ENCODE measurements at regions not wholly inside any gene's neighbourhood (a gene's known extent, or its start where the extent isn't known, plus 50 kb on each side); places are given as distances from the start of the nearest gene placed in this dataset.

DNA sequence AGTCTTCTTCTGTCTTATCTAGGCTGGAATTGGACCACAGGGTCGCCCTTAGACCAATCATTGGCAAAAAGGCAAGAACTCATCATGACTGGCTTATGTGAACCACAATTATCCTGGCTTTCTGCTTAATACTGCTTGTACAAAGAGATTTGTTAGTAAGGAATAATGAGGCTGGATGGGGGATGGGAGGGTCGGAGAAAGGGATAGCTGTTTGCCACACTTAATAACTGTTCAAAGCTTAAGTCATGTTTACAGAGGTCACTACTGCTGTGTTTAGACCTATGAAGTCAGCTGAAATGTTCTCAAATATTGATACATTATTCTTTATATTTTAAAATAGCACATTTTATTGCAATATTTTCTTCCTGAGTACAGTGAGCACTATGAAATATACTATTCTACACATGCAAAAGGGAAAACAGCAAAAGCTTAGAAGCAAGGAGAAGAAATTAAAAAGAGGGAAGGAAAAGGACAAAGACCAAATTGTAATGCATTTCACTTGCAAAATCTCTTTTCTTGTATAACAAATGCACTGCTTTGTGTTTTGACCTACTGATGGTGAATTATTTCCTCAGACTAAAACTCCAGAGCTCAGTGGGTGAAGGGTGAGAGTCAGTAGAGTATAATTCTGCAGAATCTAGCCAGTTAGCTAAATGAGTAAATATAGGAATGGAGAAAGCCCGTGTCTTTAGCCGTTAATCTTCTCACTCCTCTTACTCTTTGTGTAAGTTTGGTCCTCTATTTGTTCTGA lies 404.9 kb upstream of the ZNF608 start:
- Mint-ChIP-seq H3K4me3 (no peak overlapping the region), H3K4me1 (no peaks in the 10 kb centered on the region), H3K27ac (ENCODE audit: low read depth) (no peak overlapping the region), H3K9me3 (peaks cover 22% of the 10 kb centered on the region), H3K36me3 (ENCODE audit: insufficient read depth) (no peaks in the 10 kb centered on the region), H3K27me3 (no peaks in the 10 kb centered on the region)
- ATAC-seq (replicated peaks; ENCODE audit: extremely low read depth, poor library complexity, severe bottlenecking) (no peak), DNase-seq (ENCODE audit: low spot score in 2 of 2) (no peak)

DNA sequence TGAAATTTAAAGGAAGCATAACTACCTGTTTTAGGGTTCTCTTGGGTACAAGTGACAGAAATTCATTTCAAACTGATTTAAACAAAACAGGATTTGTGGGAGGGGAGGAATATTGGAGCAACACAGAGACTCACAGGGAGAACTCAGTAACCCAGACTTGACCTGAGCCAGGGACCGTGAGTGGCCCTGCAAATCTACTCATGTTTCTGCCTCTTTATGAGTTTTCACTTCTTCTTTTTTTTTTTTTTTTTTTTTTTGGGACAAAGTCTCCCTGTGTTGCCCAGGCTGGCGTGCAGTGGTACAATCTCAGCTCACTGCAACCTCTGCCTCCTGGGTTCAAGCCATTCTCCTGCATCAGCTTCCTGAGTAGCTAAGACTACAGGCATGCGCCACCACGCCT lies 405.6 kb upstream of the ZNF608 start:
- Mint-ChIP-seq H3K9me3 (peaks cover 23% of the 10 kb centered on the region), H3K36me3 (ENCODE audit: insufficient read depth) (no peaks in the 10 kb centered on the region), H3K27me3 (no peaks in the 10 kb centered on the region), H3K4me3 (no peak overlapping the region), H3K4me1 (no peaks in the 10 kb centered on the region), H3K27ac (ENCODE audit: low read depth) (no peak overlapping the region)
- DNase-seq (ENCODE audit: low spot score in 2 of 2) (no peak), ATAC-seq (replicated peaks; ENCODE audit: extremely low read depth, poor library complexity, severe bottlenecking) (no peak)

DNA sequence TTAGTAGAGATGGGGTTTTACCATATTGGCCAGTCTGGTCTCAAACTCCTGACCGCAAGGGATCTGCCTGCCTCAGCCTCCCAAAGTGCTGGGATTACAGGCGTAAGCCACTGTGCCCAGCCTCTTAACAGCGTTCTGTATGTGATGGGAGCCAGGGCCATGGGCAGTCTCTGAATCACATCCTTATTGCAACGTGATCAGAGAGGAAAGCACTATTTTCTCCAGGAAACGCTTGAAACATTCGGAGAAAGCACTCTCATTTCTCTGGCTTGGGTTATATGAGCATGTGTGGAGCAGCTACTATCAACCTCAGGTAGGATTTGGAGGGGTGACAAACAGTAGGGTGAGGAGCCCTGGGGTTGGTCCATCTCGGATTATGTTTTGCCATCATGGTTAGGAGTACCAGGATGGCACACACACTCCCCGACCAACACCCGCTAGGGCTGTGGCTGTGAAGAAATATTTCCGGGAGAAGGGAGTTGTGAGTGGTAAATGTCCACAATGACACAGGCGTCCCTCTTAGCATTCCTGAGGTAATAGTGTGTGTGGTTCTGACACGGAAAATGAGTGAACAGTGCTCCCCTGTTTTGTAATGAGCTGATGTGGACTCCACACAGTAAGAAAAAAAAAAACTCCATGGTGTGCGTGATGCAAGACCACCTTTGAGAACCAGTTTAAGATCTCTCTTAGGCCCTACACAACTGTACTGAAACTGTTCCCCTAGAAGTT lies 406.2 kb upstream of the ZNF608 start:
- H3K27ac Mint-ChIP-seq (ENCODE audit: low read depth) = no peak overlapping the region
- H3K4me1 Mint-ChIP-seq = no peaks in the 10 kb centered on the region

DNA sequence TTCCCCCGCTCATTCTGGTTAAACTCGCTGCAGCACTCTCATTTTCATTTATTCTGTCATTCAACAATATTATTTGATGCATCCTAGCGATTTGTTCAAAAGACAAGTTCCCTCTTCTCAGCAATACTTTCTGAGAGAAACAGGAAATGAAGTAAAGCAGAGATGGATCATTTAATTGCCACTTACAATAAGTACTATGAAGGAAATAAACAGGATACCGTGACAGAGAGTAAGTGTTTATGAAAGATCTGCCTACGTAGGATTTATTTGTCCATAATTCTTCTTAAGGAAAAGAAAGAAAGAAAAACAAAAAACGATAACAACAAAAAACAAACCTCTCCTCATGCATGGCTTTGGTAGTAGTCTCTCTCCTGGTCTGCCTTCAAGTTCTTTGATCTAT lies 406.8 kb upstream of the ZNF608 start:
- ATAC-seq (replicated peaks; ENCODE audit: extremely low read depth, poor library complexity, severe bottlenecking) (no peak), DNase-seq (ENCODE audit: low spot score in 2 of 2) (no peak)
- H3K27me3 Mint-ChIP-seq = no peaks in the 10 kb centered on the region
- peaks cover 23% of the 10 kb centered on the region for H3K9me3 Mint-ChIP-seq
- H3K36me3 Mint-ChIP-seq (ENCODE audit: insufficient read depth) = no peaks in the 10 kb centered on the region
- no peak overlapping the region for H3K27ac Mint-ChIP-seq (ENCODE audit: low read depth)
- no peak overlapping the region for H3K4me3 Mint-ChIP-seq
- H3K4me1 Mint-ChIP-seq = no peaks in the 10 kb centered on the region

More for the DNA sequence above, 406.2 kb upstream of the ZNF608 start:
- DNase-seq (ENCODE audit: low spot score in 2 of 2) = no peak
- no peak for ATAC-seq (replicated peaks; ENCODE audit: extremely low read depth, poor library complexity, severe bottlenecking)
- Mint-ChIP-seq H3K9me3 (peaks cover 23% of the 10 kb centered on the region), H3K4me3 (no peak overlapping the region), H3K27me3 (no peaks in the 10 kb centered on the region), H3K36me3 (ENCODE audit: insufficient read depth) (no peaks in the 10 kb centered on the region)

DNA sequence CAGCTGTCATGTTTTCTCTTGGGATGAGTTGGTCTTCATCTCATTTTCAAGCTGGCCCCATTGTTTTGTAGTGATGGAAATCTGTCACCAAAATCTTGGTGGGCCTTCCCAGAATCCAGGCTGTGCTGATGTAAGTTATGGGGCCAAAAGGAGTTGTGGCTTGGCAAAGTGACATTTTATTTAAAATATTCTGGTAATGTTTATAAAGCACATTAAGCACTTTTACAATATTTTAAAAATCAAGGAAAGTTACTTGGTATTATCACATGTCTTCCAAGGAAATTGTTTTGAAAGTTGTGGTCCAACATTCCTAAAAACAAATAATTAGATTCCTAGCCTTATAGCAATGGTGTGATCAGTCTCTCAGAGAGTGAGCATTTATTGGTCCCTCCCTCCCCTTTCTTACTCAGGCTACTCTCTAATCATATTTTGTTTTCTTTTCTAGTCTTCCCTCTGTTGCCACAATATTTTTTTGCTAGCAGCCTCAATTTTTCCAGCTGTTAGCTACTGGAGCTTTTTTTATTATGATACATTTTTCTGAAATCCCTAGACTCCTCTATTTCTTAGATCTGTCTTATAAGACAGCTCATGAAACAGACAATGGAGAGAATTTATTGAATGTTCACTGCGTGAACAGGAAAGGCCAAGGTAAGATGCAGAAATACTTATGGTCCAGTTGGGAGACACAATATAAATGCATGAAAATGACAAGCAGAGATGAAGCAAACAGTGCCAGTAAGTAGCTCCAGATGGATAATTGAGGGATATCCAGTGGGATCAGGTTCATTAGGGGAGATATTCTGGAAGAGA lies 408.1 kb upstream of the ZNF608 start:
- ATAC-seq (replicated peaks; ENCODE audit: extremely low read depth, poor library complexity, severe bottlenecking) = no peak
- Mint-ChIP-seq H3K9me3 (peaks cover 23% of the 10 kb centered on the region), H3K4me1 (no peaks in the 10 kb centered on the region), H3K27ac (ENCODE audit: low read depth) (no peak overlapping the region), H3K4me3 (no peak overlapping the region), H3K27me3 (no peaks in the 10 kb centered on the region), H3K36me3 (ENCODE audit: insufficient read depth) (no peaks in the 10 kb centered on the region)
- no peak for DNase-seq (ENCODE audit: low spot score in 2 of 2)

DNA sequence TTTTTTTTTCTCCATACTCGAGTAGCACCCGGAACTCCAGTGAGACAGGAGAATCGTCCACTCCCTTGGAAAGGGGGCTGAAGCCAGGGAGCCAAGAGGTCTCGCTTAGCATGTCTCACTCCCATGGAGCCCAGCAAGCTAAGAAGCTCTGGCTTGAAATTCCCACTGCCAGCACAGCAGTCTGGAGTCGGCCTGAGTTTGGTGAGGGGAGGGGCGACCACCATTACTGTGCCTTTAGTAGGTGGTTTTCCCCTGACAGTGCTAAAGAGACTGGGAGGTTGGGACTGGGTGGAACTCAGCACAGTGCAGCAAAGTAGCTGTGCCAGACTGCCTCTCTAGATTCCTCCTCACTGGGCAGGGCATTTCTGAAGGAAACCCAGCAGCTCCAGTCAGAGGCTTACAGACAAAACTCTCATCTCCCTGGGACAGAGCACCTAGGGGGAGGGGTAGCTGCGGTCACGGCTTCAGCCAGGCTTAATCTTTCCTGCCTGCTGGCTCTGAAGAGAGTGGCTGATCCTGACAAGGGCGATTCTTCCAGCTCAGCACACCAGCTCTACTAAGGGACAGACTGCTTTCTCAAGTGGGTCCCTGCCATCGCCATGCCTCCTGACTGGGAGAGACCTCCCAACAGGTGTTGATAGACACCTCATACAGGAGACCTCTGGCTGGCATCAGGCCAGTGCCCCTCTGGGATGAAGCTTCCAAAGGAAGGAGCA lies 414.5 kb upstream of the ZNF608 start:
- no peak for ATAC-seq (replicated peaks; ENCODE audit: extremely low read depth, poor library complexity, severe bottlenecking)
- no peaks in the 10 kb centered on the region for H3K36me3 Mint-ChIP-seq (ENCODE audit: insufficient read depth)
- H3K27ac Mint-ChIP-seq (ENCODE audit: low read depth) = no peak overlapping the region
- H3K27me3 Mint-ChIP-seq = no peaks in the 10 kb centered on the region
- DNase-seq (ENCODE audit: low spot score in 2 of 2) = no peak
- H3K9me3 Mint-ChIP-seq = peaks cover 30% of the 10 kb centered on the region
- no peak overlapping the region for H3K4me3 Mint-ChIP-seq
- no peaks in the 10 kb centered on the region for H3K4me1 Mint-ChIP-seq

DNA sequence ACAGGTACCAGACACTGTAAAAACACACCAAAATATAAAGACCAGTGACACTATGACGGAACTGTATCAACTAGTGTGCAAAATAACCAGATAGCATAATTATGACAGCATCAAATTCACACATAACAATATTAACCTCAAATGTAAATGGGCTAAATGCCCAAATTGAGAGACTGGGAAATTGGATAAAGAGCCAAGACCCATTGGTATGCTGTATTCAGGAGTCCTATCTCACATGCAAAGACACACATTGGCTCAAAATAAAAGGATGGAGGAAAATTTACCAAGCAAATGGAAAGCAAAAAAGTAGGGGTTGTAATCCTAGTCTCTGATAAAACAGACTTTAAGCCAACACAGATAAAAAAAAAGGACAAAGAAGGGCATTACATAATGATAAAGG lies 416.3 kb upstream of the ZNF608 start:
- no peak for DNase-seq (ENCODE audit: low spot score in 2 of 2)
- H3K36me3 Mint-ChIP-seq (ENCODE audit: insufficient read depth) = no peaks in the 10 kb centered on the region
- H3K9me3 Mint-ChIP-seq = peaks cover 26% of the 10 kb centered on the region
- H3K27me3 Mint-ChIP-seq = no peaks in the 10 kb centered on the region
- H3K4me1 Mint-ChIP-seq = no peaks in the 10 kb centered on the region
- no peak overlapping the region for H3K27ac Mint-ChIP-seq (ENCODE audit: low read depth)
- H3K4me3 Mint-ChIP-seq = no peak overlapping the region
- no peak for ATAC-seq (replicated peaks; ENCODE audit: extremely low read depth, poor library complexity, severe bottlenecking)

DNA sequence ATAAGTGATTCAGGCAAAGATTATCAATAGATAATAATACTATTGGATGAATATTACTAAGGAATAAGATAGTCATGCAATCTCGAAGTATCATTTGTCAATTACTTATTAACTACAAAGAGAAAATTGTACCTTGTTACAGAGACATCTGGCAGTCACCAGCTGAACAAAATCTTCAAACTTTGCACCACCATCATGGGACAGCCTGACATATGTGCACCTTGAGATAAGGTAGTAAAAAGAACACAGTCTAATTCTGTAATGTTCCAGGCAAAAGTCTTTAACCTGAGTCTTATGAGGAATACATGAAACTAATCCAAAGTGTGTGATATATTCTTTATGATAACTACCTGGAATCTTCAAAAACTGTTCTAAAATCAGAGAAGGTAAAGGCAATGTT lies 423.0 kb upstream of the ZNF608 start:
- Mint-ChIP-seq H3K36me3 (ENCODE audit: insufficient read depth) (no peaks in the 10 kb centered on the region), H3K4me3 (no peak overlapping the region), H3K9me3 (peaks cover 12% of the 10 kb centered on the region), H3K27me3 (no peaks in the 10 kb centered on the region), H3K4me1 (no peaks in the 10 kb centered on the region), H3K27ac (ENCODE audit: low read depth) (no peak overlapping the region)
- ATAC-seq (replicated peaks; ENCODE audit: extremely low read depth, poor library complexity, severe bottlenecking) = no peak
- DNase-seq (ENCODE audit: low spot score in 2 of 2) = no peak

DNA sequence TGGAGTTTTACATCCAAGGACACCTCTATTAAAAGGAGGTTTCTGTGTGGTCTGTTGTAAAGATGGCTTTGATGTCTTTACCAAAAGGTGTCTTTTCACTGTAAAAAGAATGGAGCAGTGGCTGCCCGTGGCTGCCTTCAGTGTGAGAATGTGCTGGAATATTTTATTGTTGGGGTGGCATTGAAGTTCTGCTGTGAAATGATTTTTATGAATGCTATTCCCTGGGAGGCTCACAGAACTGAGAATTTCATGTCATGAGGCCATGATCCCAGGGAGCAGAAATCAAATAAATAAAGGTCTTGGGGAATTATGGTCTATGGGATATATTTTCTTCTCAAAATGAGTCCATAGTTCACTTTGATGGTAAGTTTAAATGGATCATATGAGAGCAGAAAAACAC lies 425.2 kb upstream of the ZNF608 start:
- Mint-ChIP-seq H3K36me3 (ENCODE audit: insufficient read depth) (no peaks in the 10 kb centered on the region), H3K27ac (ENCODE audit: low read depth) (no peak overlapping the region), H3K9me3 (peaks cover 5% of the 10 kb centered on the region), H3K4me1 (no peaks in the 10 kb centered on the region), H3K4me3 (no peak overlapping the region), H3K27me3 (no peaks in the 10 kb centered on the region)
- ATAC-seq (replicated peaks; ENCODE audit: extremely low read depth, poor library complexity, severe bottlenecking) (no peak), DNase-seq (ENCODE audit: low spot score in 2 of 2) (no peak)

DNA sequence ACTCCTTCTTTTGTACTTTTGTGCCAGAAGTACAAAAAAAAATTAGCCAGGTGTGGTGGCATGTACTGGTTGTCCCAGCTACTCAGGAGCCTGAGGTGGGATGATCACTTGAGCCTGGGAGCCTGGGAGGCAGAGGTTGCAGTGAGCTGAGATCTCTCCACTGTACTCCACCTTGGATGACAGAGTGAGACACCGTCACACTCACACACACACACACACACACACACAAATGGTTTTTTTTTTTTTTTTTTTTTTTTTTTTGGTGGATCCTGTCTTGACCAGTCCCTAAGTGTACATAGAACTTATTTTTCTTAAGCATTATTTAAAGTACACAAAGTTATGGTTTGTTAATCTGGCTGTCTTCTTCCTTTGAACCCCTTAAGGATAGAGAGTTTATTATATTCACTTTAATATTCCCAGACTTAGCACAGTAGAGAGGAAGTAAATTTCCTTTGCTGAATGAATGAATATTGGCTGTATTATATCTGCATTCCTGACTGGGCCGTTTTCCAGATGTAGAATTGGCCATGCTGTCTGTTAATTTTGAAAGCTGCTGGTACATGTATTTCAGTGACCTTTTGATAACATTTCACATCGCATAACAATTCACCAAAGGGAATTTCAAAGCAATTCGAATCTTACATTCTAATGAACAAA lies 429.0 kb upstream of the ZNF608 start:
- Mint-ChIP-seq H3K27ac (ENCODE audit: low read depth) (no peak overlapping the region), H3K9me3 (peaks cover 23% of the 10 kb centered on the region), H3K27me3 (no peaks in the 10 kb centered on the region), H3K4me1 (no peaks in the 10 kb centered on the region), H3K4me3 (no peak overlapping the region), H3K36me3 (ENCODE audit: insufficient read depth) (no peaks in the 10 kb centered on the region)
- ATAC-seq (replicated peaks; ENCODE audit: extremely low read depth, poor library complexity, severe bottlenecking) (no peak), DNase-seq (ENCODE audit: low spot score in 2 of 2) (no peak)

DNA sequence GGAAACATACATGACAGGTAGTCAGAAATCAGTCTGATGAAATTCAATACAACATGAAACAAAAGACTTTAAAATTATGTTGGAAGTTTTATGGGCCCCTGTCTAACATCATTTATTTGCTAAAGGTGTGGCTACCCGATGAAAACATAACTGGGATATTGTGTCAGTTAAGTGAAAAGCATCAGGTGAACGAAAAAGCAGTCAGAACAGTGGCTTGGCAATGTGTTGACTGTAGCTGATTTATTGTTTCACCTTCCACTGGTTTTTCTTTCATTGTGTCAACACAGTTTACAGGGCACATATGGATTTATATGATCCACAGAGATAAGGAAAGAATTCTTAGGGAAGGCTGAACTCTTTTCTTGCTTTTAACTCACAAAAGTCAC lies 429.6 kb upstream of the ZNF608 start:
- H3K9me3 Mint-ChIP-seq = peaks cover 21% of the 10 kb centered on the region
- H3K36me3 Mint-ChIP-seq (ENCODE audit: insufficient read depth) = no peaks in the 10 kb centered on the region

DNA sequence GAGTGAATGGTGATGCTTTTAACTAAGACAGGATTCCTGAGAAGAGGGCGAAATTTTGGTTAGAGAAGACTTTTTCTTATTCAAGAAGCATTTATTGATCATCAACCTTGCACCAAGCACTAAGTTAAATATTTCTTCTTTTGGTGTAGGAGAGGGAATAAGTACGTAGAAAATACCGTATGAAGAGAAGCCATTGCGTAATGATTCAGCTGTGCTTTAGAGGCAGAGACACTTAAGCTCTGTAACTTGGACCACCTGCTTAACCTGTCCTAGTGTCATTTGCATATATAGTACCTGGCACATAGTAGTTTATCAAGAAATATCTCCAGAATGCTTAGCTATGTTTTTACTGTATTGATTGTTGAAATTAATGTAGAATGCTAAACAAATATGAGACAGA lies 430.9 kb upstream of the ZNF608 start:
- Mint-ChIP-seq H3K4me3 (no peak overlapping the region), H3K27me3 (no peaks in the 10 kb centered on the region), H3K9me3 (peaks cover 18% of the 10 kb centered on the region), H3K36me3 (ENCODE audit: insufficient read depth) (no peaks in the 10 kb centered on the region), H3K4me1 (no peaks in the 10 kb centered on the region), H3K27ac (ENCODE audit: low read depth) (no peak overlapping the region)
- no peak for ATAC-seq (replicated peaks; ENCODE audit: extremely low read depth, poor library complexity, severe bottlenecking)
- DNase-seq (ENCODE audit: low spot score in 2 of 2) = no peak

More for the DNA sequence above, 429.6 kb upstream of the ZNF608 start:
- Mint-ChIP-seq H3K4me3 (no peak overlapping the region), H3K27me3 (no peaks in the 10 kb centered on the region), H3K4me1 (no peaks in the 10 kb centered on the region), H3K27ac (ENCODE audit: low read depth) (no peak overlapping the region)
- ATAC-seq (replicated peaks; ENCODE audit: extremely low read depth, poor library complexity, severe bottlenecking) = no peak
- DNase-seq (ENCODE audit: low spot score in 2 of 2) = no peak
